ENCODE measurements at regions not wholly inside any gene's neighbourhood (a gene's known extent, or its start where the extent isn't known, plus 50 kb on each side); places are given as distances from the start of the nearest gene placed in this dataset.

GRCh38 chr1:184870319-184870718 lies 104.0 kb downstream of the NIBAN1 start:
- TF ChIP-seq, protein P1, sequence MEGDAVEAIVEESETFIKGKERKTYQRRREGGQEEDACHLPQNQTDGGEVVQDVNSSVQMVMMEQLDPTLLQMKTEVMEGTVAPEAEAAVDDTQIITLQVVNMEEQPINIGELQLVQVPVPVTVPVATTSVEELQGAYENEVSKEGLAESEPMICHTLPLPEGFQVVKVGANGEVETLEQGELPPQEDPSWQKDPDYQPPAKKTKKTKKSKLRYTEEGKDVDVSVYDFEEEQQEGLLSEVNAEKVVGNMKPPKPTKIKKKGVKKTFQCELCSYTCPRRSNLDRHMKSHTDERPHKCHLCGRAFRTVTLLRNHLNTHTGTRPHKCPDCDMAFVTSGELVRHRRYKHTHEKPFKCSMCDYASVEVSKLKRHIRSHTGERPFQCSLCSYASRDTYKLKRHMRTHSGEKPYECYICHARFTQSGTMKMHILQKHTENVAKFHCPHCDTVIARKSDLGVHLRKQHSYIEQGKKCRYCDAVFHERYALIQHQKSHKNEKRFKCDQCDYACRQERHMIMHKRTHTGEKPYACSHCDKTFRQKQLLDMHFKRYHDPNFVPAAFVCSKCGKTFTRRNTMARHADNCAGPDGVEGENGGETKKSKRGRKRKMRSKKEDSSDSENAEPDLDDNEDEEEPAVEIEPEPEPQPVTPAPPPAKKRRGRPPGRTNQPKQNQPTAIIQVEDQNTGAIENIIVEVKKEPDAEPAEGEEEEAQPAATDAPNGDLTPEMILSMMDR (IDR thresholded peaks at IDR 0.05; ENCODE audit: insufficient read depth, low read depth, low read length) = no peak
- no peak for TF ChIP-seq EZH2 (IDR thresholded peaks at IDR 0.05; ENCODE audit: insufficient read depth, low read length)

Measured in astrocyte (in vitro differentiated cells and primary cell).